NCI-H526 treated with DMSO at 0.1 percent for 48 hours (cell line): ENCODE measurements at regions not wholly inside any gene's neighbourhood (a gene's known extent, or its start where the extent isn't known, plus 50 kb on each side); places are given as distances from the start of the nearest gene placed in this dataset.

Experiments
- DNase-seq: peaks from one replicate; lab custom pipeline; 2025; lab: John Stamatoyannopoulos, UW

GRCh38 chr6:55642366-55642765 lies 63.4 kb upstream of the HMGCLL1 start:
- no peak for DNase-seq

GRCh38 chr6:55636406-55637102 lies 57.6 kb upstream of the HMGCLL1 start:
- DNase-seq: no peak

- DNase-seq: no peak
Observed at GRCh38 chr6:55633471-55633870, 54.5 kb upstream of the HMGCLL1 start.

GRCh38 chr6:55632953-55633352 lies 54.0 kb upstream of the HMGCLL1 start:
- DNase-seq: no peak
